ENCODE measurements at regions not wholly inside any gene's neighbourhood (a gene's known extent, or its start where the extent isn't known, plus 50 kb on each side); places are given as distances from the start of the nearest gene placed in this dataset.

GRCh38 chr1:63205776-63206175, 116.6 kb upstream of the FOXD3 start:
- no peaks in the 10 kb centered on the region for H3K27me3 ChIP-seq (ENCODE audit: insufficient read depth, low read length)
- H4K20me1 ChIP-seq (ENCODE audit: insufficient read depth), result no peaks in the 10 kb centered on the region
- H3K36me3 ChIP-seq (ENCODE audit: control insufficient read depth in 1 of 2, insufficient read depth in 2 of 2, low read length in 2 of 2), result no peaks in the 10 kb centered on the region
- DNase-seq (ENCODE audit: low read depth, low spot score), result no peak
- H3K4me1 ChIP-seq (ENCODE audit: control insufficient read depth in 1 of 2, insufficient read depth in 2 of 2, low read length in 2 of 2), result no peaks in the 10 kb centered on the region
- CTCF ChIA-PET, result no interaction called here
- H3K9ac ChIP-seq (ENCODE audit: low read length), result no peak overlapping the region
- TF ChIP-seq, protein P1, sequence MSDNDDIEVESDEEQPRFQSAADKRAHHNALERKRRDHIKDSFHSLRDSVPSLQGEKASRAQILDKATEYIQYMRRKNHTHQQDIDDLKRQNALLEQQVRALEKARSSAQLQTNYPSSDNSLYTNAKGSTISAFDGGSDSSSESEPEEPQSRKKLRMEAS (IDR thresholded peaks at IDR 0.05), result no peak
- TF ChIP-seq SRF (IDR thresholded peaks at IDR 0.05; ENCODE audit: low read depth) (no peak), YY1 (IDR thresholded peaks at IDR 0.05; ENCODE audit: extremely low read depth, insufficient replicate concordance, low read depth, low read length) (no peak), ZBTB33 (IDR thresholded peaks at IDR 0.05; ENCODE audit: extremely low read depth, insufficient replicate concordance, low read length) (no peak), FOSL1 (IDR thresholded peaks at IDR 0.05; ENCODE audit: low read depth) (no peak), EZH2phosphoT487 (IDR thresholded peaks at IDR 0.05; ENCODE audit: borderline replicate concordance) (no peak), RAD21 (IDR thresholded peaks at IDR 0.05; ENCODE audit: low read depth) (no peak), REST (IDR thresholded peaks at IDR 0.05; ENCODE audit: low read depth) (no peak), SP1 (IDR thresholded peaks at IDR 0.05; ENCODE audit: low read depth) (no peak), POLR2A (IDR thresholded peaks at IDR 0.05; ENCODE audit: borderline replicate concordance, extremely low read depth, insufficient read depth, insufficient read length) (no peak), JUND (IDR thresholded peaks at IDR 0.05) (no peak), ELF1 (IDR thresholded peaks at IDR 0.05; ENCODE audit: borderline replicate concordance, low read depth) (no peak), ZNF274 (IDR thresholded peaks at IDR 0.05; ENCODE audit: low read depth, low read length) (no peak), EGR1 (IDR thresholded peaks at IDR 0.05; ENCODE audit: low read depth) (no peak), ATF3 (IDR thresholded peaks at IDR 0.05) (no peak)
- RAD21 ChIA-PET (ENCODE audit: low non-redundant PET in 1 of 2, low total read pairs in 2 of 2, uncharacterized antibody in 2 of 2, unreplicated experiment in 2 of 2), result no interaction called here
- no peak overlapping the region for H3K4me3 ChIP-seq (replicated peaks in 1 of 2; ENCODE audit: low read depth in 1 of 2, low read length in 2 of 2)
- BruUV-seq (replicated peaks), result no TSS peak
- POLR2A ChIA-PET, result no interaction called here
- H3K9me2 ChIP-seq (ENCODE audit: insufficient read depth), result no peaks in the 10 kb centered on the region
- intact Hi-C loops (cut with micrococcal nuclease), result no loop called here
- no peak for ATAC-seq
- H2AFZ ChIP-seq (ENCODE audit: low read depth, low read length, poor library complexity, severe bottlenecking), result no peak overlapping the region
- no peaks in the 10 kb centered on the region for H3K9me3 ChIP-seq (ENCODE audit: control insufficient read depth in 1 of 2, insufficient read depth in 1 of 2, low read depth in 1 of 2, low read length in 2 of 2)
- H3K27ac ChIP-seq (ENCODE audit: low read depth, low read length), result no peak overlapping the region
- no peaks in the 10 kb centered on the region for H3K79me2 ChIP-seq (ENCODE audit: insufficient read depth, low read length)
- H3K4me2 ChIP-seq (ENCODE audit: low read length), result no peak overlapping the region
